T-helper 2 cell (primary cell): ENCODE measurements at regions not wholly inside any gene's neighbourhood (a gene's known extent, or its start where the extent isn't known, plus 50 kb on each side); places are given as distances from the start of the nearest gene placed in this dataset.
A peak's percentile ranks its signal among the peaks of the same experiment; 100 is the strongest.
"Not testable (repeated sequence)": the region's sequence is repeated elsewhere in the genome, so short reads cannot be mapped to it uniquely, and the experiment has no call there.

Experiments
- DNase-seq, 5 experiments: peaks; one replicate each; pipeline versions ENCODE4 v3.0.0 to v3.0.0-alpha.2; 2012 to 2022

GRCh38 chr4:22631167-22631566 lies 61.6 kb upstream of the GBA3 start:
- DNase-seq, result not testable (repeated sequence)

- peak in 1 of 5 experiments; percentile 21 for DNase-seq
Measured at GRCh38 chr4:22634541-22635181, 58.1 kb upstream of the GBA3 start.

- not testable (repeated sequence) for DNase-seq
Measured at GRCh38 chr4:22635182-22635549, 57.6 kb upstream of the GBA3 start.

GRCh38 chr4:22635692-22636091 lies 57.0 kb upstream of the GBA3 start:
- no peak for DNase-seq

- DNase-seq, result no peak
Measured at GRCh38 chr4:22637306-22637705, 55.4 kb upstream of the GBA3 start.
